ENCODE measurements at regions not wholly inside any gene's neighbourhood (a gene's known extent, or its start where the extent isn't known, plus 50 kb on each side); places are given as distances from the start of the nearest gene placed in this dataset.

- no peak overlapping the region for H3K4me2 ChIP-seq (ENCODE audit: low read depth, low read length)
- dilution Hi-C loops (cut with HindIII; ENCODE audit: low sequenced_read_pairs, unreplicated experiment) (no loop called here), in situ Hi-C loops (cut with MboI; ENCODE audit: low sequenced_read_pairs) (no loop called here), intact Hi-C loops (cut with micrococcal nuclease) (no loop called here)
- ChIA-PET CTCF (no interaction called here), POLR2A (ENCODE audit: unreplicated experiment) (no interaction called here)
- H2BK5ac ChIP-seq (ENCODE audit: low read depth, low read length, poor library complexity, severe bottlenecking) = no peak overlapping the region
- H4K91ac ChIP-seq (ENCODE audit: insufficient read depth, low read depth, low read length) = no peak overlapping the region
- no peak for ATAC-seq (ENCODE audit: low read depth)
- H3K4me3 ChIP-seq (ENCODE audit: insufficient read depth, low read depth, low read length) = no peak overlapping the region
- H2BK20ac ChIP-seq (ENCODE audit: low read depth, low read length) = no peak overlapping the region
- TF ChIP-seq SMC3 (IDR thresholded peaks at IDR 0.05; ENCODE audit: low read depth, low read length) (no peak), RCOR1 (IDR thresholded peaks at IDR 0.05; ENCODE audit: insufficient replicate concordance, low read length) (no peak), ELK1 (IDR thresholded peaks at IDR 0.05; ENCODE audit: borderline replicate concordance, low read depth, low read length) (no peak), FOS (IDR thresholded peaks at IDR 0.05; ENCODE audit: low read depth, low read length) (no peak), RFX5 (IDR thresholded peaks at IDR 0.05; ENCODE audit: low read depth, low read length) (no peak), MAFK (IDR thresholded peaks at IDR 0.05; ENCODE audit: low read depth, low read length) (no peak), BHLHE40 (IDR thresholded peaks at IDR 0.05; ENCODE audit: low read depth, low read length) (no peak), MXI1 (IDR thresholded peaks at IDR 0.05; ENCODE audit: borderline replicate concordance, low read depth, low read length) (no peak), MAZ (IDR thresholded peaks at IDR 0.05; ENCODE audit: borderline replicate concordance, low read depth, low read length) (no peak), CEBPB (IDR thresholded peaks at IDR 0.05; ENCODE audit: low read depth, low read length) (no peak), RAD21 (IDR thresholded peaks at IDR 0.05; ENCODE audit: low read length) (no peak), USF2 (IDR thresholded peaks at IDR 0.05; ENCODE audit: low read depth, low read length) (no peak), CHD1 (IDR thresholded peaks at IDR 0.05; ENCODE audit: low read depth, low read length) (no peak), NFE2L2 (IDR thresholded peaks at IDR 0.05; ENCODE audit: low read depth, low read length) (no peak), POLR2A (IDR thresholded peaks at IDR 0.05; ENCODE audit: low read depth, low read length) (no peak), CTCF (conservative IDR thresholded peaks at IDR 0.05; ENCODE audit: low read depth, low read length) (no peak)
- H3K56ac ChIP-seq (ENCODE audit: extremely low read depth, insufficient read depth, low read length) = no peak overlapping the region
- H2BK15ac ChIP-seq (ENCODE audit: low read depth, low read length) = no peak overlapping the region
- H3K9ac ChIP-seq (ENCODE audit: low read depth, low read length) = no peak overlapping the region
- no peak for DNase-seq
- H3K79me1 ChIP-seq (ENCODE audit: low read depth in 1 of 2, low read length in 2 of 2) = no peaks in the 10 kb centered on the region
- no peak overlapping the region for H2AFZ ChIP-seq (replicated peaks; ENCODE audit: low read length, poor library complexity)
- H3K4me1 ChIP-seq (ENCODE audit: control insufficient read depth, insufficient read depth, low read length) = no peaks in the 10 kb centered on the region
- H3K9me1 ChIP-seq (ENCODE audit: insufficient read depth, low read length) = no peaks in the 10 kb centered on the region
- H3K36me3 ChIP-seq (ENCODE audit: control insufficient read depth, insufficient read depth, low read length) = no peaks in the 10 kb centered on the region
- no TSS peak for BruUV-seq (replicated peaks)
- H4K8ac ChIP-seq (ENCODE audit: low read depth in 2 of 2, low read length in 2 of 2) = no peak overlapping the region
- H3K9me3 ChIP-seq (ENCODE audit: control insufficient read depth, insufficient read depth, low read length) = peaks cover 12% of the 10 kb centered on the region
- no peak overlapping the region for H3K23ac ChIP-seq (ENCODE audit: low read depth, low read length)
- no peak overlapping the region for H3K4ac ChIP-seq (ENCODE audit: low read depth, low read length)
- H4K5ac ChIP-seq (ENCODE audit: low read depth, low read length) = no peak overlapping the region
- H3K27me3 ChIP-seq (ENCODE audit: control insufficient read depth, insufficient read depth, low read length) = peaks cover 50% of the 10 kb centered on the region
- H2AK9ac ChIP-seq (replicated peaks; ENCODE audit: low read depth, low read length, poor library complexity) = no peak overlapping the region
- no peak overlapping the region for H2AK5ac ChIP-seq (ENCODE audit: low read depth, low read length)
- no peak overlapping the region for H3K14ac ChIP-seq (replicated peaks; ENCODE audit: low read depth, low read length)
- no peak overlapping the region for H2BK120ac ChIP-seq (ENCODE audit: low read depth, low read length)
- H3K18ac ChIP-seq (ENCODE audit: low read depth, low read length) = no peak overlapping the region
- no peak overlapping the region for H3K27ac ChIP-seq (ENCODE audit: insufficient read depth, low read length)
- H4K20me1 ChIP-seq (ENCODE audit: insufficient read depth, low read length) = no peaks in the 10 kb centered on the region
These were observed 90.7 kb upstream of the SLC6A6 start for GRCh38 chr3:14311729-14312128.
